ENCODE measurements at regions not wholly inside any gene's neighbourhood (a gene's known extent, or its start where the extent isn't known, plus 50 kb on each side); places are given as distances from the start of the nearest gene placed in this dataset.

- TF ChIP-seq, protein P1, sequence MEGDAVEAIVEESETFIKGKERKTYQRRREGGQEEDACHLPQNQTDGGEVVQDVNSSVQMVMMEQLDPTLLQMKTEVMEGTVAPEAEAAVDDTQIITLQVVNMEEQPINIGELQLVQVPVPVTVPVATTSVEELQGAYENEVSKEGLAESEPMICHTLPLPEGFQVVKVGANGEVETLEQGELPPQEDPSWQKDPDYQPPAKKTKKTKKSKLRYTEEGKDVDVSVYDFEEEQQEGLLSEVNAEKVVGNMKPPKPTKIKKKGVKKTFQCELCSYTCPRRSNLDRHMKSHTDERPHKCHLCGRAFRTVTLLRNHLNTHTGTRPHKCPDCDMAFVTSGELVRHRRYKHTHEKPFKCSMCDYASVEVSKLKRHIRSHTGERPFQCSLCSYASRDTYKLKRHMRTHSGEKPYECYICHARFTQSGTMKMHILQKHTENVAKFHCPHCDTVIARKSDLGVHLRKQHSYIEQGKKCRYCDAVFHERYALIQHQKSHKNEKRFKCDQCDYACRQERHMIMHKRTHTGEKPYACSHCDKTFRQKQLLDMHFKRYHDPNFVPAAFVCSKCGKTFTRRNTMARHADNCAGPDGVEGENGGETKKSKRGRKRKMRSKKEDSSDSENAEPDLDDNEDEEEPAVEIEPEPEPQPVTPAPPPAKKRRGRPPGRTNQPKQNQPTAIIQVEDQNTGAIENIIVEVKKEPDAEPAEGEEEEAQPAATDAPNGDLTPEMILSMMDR (IDR thresholded peaks at IDR 0.05): no peak
- TF ChIP-seq POLR2A (IDR thresholded peaks at IDR 0.05): no peak
- 51 to 65% methylated on average over 4 of the region's 4 CpGs for whole genome bisulfite sequencing, 2 donors
- intact Hi-C loops (cut with DNase I; ENCODE audit: low total_unique reads): no loop called here
- DNase-seq (ENCODE audit: low spot score in 2 of 2): no peak
- no peak overlapping the region for H3K4me3 ChIP-seq (ENCODE audit: low read depth, poor library complexity, severe bottlenecking)
Measured at GRCh38 chr14:43914041-43914693, 592.9 kb downstream of the FSCB start.

DNA sequence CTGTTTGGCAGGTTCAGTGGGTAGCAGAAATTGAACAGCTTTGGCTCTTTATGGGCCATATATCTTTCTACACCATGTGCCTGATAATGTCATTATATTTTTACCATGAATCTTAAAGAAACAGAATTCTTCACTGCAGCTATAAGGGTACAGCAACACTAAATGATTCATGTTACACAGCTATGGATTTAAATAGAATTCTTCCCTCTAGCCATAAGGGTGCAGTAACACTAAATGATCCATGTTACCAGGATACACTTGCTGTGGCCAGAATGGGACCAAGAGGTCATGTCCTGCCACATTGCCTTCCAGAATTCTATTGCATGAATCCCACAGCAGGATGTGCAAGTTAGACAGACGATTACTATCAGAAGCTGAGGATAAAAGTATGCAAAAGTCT lies 603.9 kb downstream of the FSCB start:
- DNase-seq (ENCODE audit: low spot score in 2 of 2): no peak
- intact Hi-C loops (cut with DNase I; ENCODE audit: low total_unique reads): no loop called here
- TF ChIP-seq POLR2A (IDR thresholded peaks at IDR 0.05): no peak
- TF ChIP-seq, protein P1 (IDR thresholded peaks at IDR 0.05): no peak

DNA sequence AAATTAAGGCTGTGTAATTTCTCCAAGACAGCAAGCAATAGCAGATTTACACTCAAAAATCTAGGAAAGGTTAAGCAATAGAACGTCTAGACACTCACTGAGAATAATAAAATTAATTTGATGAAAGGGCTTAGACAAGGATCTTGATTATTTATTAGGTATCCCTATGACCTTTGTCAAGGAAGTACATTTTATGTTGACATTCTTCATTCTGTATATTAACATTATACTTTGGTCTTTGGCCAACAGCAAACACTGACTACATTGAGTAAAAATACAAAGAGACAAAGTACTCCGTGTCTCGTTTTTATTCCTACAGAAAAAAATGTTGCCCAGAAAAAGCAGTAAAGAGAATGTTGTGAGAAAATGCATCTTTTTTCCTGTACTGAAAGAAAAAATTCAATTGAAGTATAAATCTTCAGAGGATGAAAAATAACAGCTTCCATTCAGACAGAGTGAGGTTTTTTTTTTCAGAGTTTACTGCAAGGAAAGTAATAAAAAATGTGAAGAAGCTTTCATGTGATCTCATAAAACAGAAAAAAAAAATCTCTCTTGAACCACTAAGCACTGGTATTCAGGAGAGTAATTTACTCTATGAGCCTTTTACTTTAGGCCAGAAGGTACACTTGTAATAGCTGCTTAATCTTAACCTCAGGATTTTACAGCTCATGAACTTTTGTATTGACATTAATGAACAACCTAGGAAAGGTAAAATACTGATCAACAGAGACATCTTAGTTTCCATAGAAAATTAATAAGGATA lies 605.0 kb downstream of the FSCB start:
- H3K4me3 ChIP-seq (ENCODE audit: low read depth, poor library complexity, severe bottlenecking): no peak overlapping the region
- WGBS, 2 donors: 29 to 38% methylated on average over 3 of the region's 3 CpGs
- intact Hi-C loops (cut with DNase I; ENCODE audit: low total_unique reads): no loop called here
- DNase-seq (ENCODE audit: low spot score in 2 of 2): no peak
- no peak for TF ChIP-seq POLR2A (IDR thresholded peaks at IDR 0.05)
- TF ChIP-seq, protein P1 (IDR thresholded peaks at IDR 0.05): no peak

More for the DNA sequence above, 603.9 kb downstream of the FSCB start:
- no peak overlapping the region for H3K4me3 ChIP-seq (ENCODE audit: low read depth, poor library complexity, severe bottlenecking)
- 29 to 59% methylated on average over 1 of the region's 1 CpG for WGBS, 2 donors

GRCh38 chr14:43900173-43900655 lies 606.9 kb downstream of the FSCB start:
- intact Hi-C loops (cut with DNase I; ENCODE audit: low total_unique reads): no loop called here
- 46% methylated on average over 2 of the region's 2 CpGs for WGBS, 2 donors
- no peak for DNase-seq (ENCODE audit: low spot score in 2 of 2)
- no peak for TF ChIP-seq POLR2A (IDR thresholded peaks at IDR 0.05)
- TF ChIP-seq, protein P1 (IDR thresholded peaks at IDR 0.05): no peak
- H3K4me3 ChIP-seq (ENCODE audit: low read depth, poor library complexity, severe bottlenecking): no peak overlapping the region

GRCh38 chr14:43898687-43899086 lies 608.4 kb downstream of the FSCB start:
- TF ChIP-seq, protein P1 (IDR thresholded peaks at IDR 0.05): no peak
- TF ChIP-seq POLR2A (IDR thresholded peaks at IDR 0.05): no peak
- 52 to 64% methylated on average over 2 of the region's 2 CpGs for WGBS, 2 donors
- no peak overlapping the region for H3K4me3 ChIP-seq (ENCODE audit: low read depth, poor library complexity, severe bottlenecking)
- intact Hi-C loops (cut with DNase I; ENCODE audit: low total_unique reads): loop anchor here (10.0 kb wide), 1 partner anchor 1904 kb away; no protein-coding TSS in a partner anchor
- DNase-seq (ENCODE audit: low spot score in 2 of 2): no peak

Data from lower leg skin (tissue), 4 donors.